Hepatocyte (in vitro differentiated cells): ENCODE measurements at regions not wholly inside any gene's neighbourhood (a gene's known extent, or its start where the extent isn't known, plus 50 kb on each side); places are given as distances from the start of the nearest gene placed in this dataset.

Experiments used
- DNase-seq: peaks from one replicate; pipeline ENCODE4 v3.0.0-alpha.2; 2016; ENCODE audit warnings: low spot score
- H2AFZ ChIP-seq: fragments of 200-600 bp; sonication (generic); 2 replicates; pipeline ENCODE4 v1.6.0; 2016; ENCODE audit warnings: antibody characterized with exemption, mild to moderate bottlenecking
- H3K27ac ChIP-seq: fragments of 200-600 bp; sonication (generic); 2 replicates; pipeline ENCODE4 v1.5.1; 2016; ENCODE audit warnings: mild to moderate bottlenecking
- H3K27me3 ChIP-seq: fragments of 200-600 bp; sonication (generic); 2 replicates; pipeline ENCODE4 v1.6.1; 2016
- H3K36me3 ChIP-seq: fragments of 200-600 bp; sonication (generic); replicated peaks from 2 replicates; pipeline ENCODE4 v1.5.1; 2016; ENCODE audit warnings: low read depth; ENCODE audit not compliant: insufficient read depth
- H3K4me1 ChIP-seq: fragments of 200-600 bp; sonication (generic); 2 replicates; pipeline ENCODE4 v1.5.1; 2016; ENCODE audit warnings: mild to moderate bottlenecking, moderate library complexity; ENCODE audit not compliant: insufficient read depth
- H3K4me2 ChIP-seq: fragments of 200-600 bp; sonication (generic); 2 replicates; pipeline ENCODE4 v1.6.0; 2016
- H3K4me3 ChIP-seq: fragments of 200-600 bp; sonication (generic); 2 replicates; pipeline ENCODE4 v1.5.1; 2016; ENCODE audit warnings: mild to moderate bottlenecking
- H3K79me2 ChIP-seq: fragments of 200-600 bp; sonication (generic); 2 replicates; pipeline ENCODE4 v1.6.0; 2017; ENCODE audit warnings: mild to moderate bottlenecking
- H3K9me2 ChIP-seq: fragments of 200-600 bp; sonication (generic); replicated peaks from 2 replicates; pipeline ENCODE4 v1.6.0; 2017; ENCODE audit warnings: mild to moderate bottlenecking; ENCODE audit not compliant: insufficient read depth
- H3K9me3 ChIP-seq: fragments of 200-600 bp; sonication (generic); 2 replicates; pipeline ENCODE4 v1.5.1; 2016; ENCODE audit warnings: low read depth, mild to moderate bottlenecking
- H4K20me1 ChIP-seq: fragments of 200-600 bp; sonication (generic); 2 replicates; pipeline ENCODE4 v1.6.0; 2016; ENCODE audit warnings: mild to moderate bottlenecking; ENCODE audit not compliant: insufficient read depth, poor library complexity, severe bottlenecking
- EZH2 ChIP-seq: fragments of 200-600 bp; sonication (generic); IDR thresholded peaks from 2 replicates; pipeline ENCODE4 v1.6.1; 2016; ENCODE audit warnings: antibody characterized with exemption, mild to moderate bottlenecking, borderline replicate concordance
- EZH2phosphoT487 ChIP-seq: fragments of 200-600 bp; sonication (generic); IDR thresholded peaks from one replicate; pipeline ENCODE4 v1.6.1; 2018; ENCODE audit warnings: antibody characterized with exemption, mild to moderate bottlenecking, low read depth, moderate library complexity; ENCODE audit not compliant: unreplicated experiment, severe bottlenecking
- WGBS: methylation state at CpG from one replicate; pipeline ENCODE4 v1.1.6; 2016; ENCODE audit warnings: low lambda C conversion rate; ENCODE audit errors: missing lambda C conversion rate; 5-methylcytosine and 5-hydroxymethylcytosine counted together
- TF ChIP-seq, protein P1 (sequence below): fragments of 200-600 bp; sonication (generic); IDR thresholded peaks from 2 replicates; pipeline ENCODE4 v1.5.1; 2016; ENCODE audit warnings: antibody characterized with exemption, mild to moderate bottlenecking; ENCODE audit not compliant: poor library complexity

DNA sequence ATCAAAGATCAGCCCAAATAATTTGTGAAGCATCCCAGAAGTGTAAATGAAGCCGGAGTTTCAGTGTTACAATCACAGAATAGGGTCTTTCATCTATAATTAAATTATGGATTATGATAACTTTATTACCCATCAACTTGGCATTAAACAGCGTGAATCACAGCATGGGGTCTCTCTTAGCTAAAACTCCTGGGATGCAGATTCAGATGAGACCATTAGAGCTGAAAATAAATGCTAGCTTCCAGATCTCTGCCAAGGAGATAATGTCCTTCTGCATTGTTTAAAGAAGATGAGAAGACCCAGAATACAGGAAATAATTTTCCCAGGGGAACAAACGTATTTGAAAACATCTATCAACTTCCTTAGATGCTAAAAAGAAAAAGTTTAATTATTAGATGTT, 546.0 kb upstream of the PCDH9 start:
- Histone ChIP-seq H3K79me2 (no peaks in the 10 kb centered on the region), H3K4me1 (no peaks in the 10 kb centered on the region), H4K20me1 (no peaks in the 10 kb centered on the region), H3K9me3 (no peaks in the 10 kb centered on the region), H3K4me2 (no peak overlapping the region), H3K4me3 (no peak overlapping the region), H2AFZ (no peak overlapping the region), H3K27ac (no peak overlapping the region), H3K27me3 (no peaks in the 10 kb centered on the region), H3K36me3 (no peaks in the 10 kb centered on the region), H3K9me2 (no peaks in the 10 kb centered on the region)
- 74% methylated on average over 3 of the region's 3 CpGs for WGBS
- TF ChIP-seq, protein P1, sequence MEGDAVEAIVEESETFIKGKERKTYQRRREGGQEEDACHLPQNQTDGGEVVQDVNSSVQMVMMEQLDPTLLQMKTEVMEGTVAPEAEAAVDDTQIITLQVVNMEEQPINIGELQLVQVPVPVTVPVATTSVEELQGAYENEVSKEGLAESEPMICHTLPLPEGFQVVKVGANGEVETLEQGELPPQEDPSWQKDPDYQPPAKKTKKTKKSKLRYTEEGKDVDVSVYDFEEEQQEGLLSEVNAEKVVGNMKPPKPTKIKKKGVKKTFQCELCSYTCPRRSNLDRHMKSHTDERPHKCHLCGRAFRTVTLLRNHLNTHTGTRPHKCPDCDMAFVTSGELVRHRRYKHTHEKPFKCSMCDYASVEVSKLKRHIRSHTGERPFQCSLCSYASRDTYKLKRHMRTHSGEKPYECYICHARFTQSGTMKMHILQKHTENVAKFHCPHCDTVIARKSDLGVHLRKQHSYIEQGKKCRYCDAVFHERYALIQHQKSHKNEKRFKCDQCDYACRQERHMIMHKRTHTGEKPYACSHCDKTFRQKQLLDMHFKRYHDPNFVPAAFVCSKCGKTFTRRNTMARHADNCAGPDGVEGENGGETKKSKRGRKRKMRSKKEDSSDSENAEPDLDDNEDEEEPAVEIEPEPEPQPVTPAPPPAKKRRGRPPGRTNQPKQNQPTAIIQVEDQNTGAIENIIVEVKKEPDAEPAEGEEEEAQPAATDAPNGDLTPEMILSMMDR: no peak
- no peak for TF ChIP-seq EZH2
- no peak for TF ChIP-seq EZH2phosphoT487
- DNase-seq: no peak

DNA sequence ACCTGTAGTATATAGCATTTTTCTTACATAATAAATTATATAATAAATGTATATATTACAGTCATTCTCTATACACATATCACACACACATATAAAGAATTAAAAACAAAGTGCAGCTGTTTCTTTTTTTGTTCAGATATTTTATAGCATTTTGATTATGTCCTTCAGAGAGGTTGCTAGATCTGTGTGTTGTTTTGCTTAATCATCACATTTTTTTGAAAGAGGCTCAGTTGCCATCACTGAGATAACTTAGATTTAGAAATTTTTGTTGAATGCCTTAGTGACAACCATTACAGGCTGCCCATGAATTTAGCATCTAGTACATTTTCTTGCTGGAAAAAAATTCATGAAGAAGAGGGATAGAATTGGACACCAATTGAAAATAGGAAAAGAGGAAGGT, 545.2 kb upstream of the PCDH9 start:
- H2AFZ ChIP-seq: no peak overlapping the region
- no peaks in the 10 kb centered on the region for H3K27me3 ChIP-seq
- TF ChIP-seq EZH2phosphoT487 (no peak), EZH2 (no peak)
- TF ChIP-seq, protein P1: no peak
- H4K20me1 ChIP-seq: no peaks in the 10 kb centered on the region
- no peaks in the 10 kb centered on the region for H3K79me2 ChIP-seq
- H3K9me3 ChIP-seq: no peaks in the 10 kb centered on the region
- H3K27ac ChIP-seq: no peak overlapping the region
- H3K4me3 ChIP-seq: no peak overlapping the region
- H3K4me2 ChIP-seq: no peak overlapping the region
- no peak for DNase-seq
- no peaks in the 10 kb centered on the region for H3K9me2 ChIP-seq
- H3K36me3 ChIP-seq: no peaks in the 10 kb centered on the region
- H3K4me1 ChIP-seq: no peaks in the 10 kb centered on the region

DNA sequence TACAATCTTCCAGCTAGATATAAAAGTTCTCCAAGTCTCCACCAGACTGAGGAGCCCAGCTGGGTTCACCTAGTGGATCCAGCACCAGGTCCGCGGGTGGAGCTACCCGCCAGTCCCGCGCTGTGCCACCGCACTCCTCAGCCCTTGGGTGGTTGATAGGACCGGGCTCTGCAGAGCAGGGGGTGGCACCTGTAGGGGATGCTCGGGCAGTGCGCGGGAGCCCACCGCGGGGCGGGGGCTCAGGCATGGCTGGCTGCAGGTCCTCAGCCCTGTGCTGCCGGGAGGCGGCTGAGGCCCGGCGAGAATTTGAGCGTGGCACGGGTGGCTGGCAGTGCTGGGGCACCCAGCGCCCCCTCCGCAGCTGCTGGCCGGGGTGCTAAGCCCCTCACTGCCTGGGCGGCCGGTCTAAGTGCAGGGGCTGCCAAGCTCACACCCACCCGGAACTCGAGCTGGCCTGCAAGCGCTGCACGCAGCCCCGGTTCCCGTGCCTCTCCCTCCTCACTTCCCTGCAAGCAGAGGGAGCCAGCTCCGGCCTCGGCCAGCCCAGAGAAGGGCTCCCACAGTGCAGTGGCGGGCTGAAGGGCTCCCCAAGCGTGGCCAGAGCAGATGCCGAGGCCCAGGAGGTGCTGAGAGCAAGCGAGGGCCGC, 542.8 kb upstream of the PCDH9 start:
- Histone ChIP-seq H3K27ac (no peak overlapping the region), H4K20me1 (no peaks in the 10 kb centered on the region), H3K9me3 (no peaks in the 10 kb centered on the region), H3K36me3 (no peaks in the 10 kb centered on the region), H3K27me3 (no peaks in the 10 kb centered on the region), H2AFZ (no peak overlapping the region), H3K9me2 (no peaks in the 10 kb centered on the region), H3K4me1 (no peaks in the 10 kb centered on the region), H3K79me2 (no peaks in the 10 kb centered on the region), H3K4me2 (no peak overlapping the region), H3K4me3 (no peak overlapping the region)
- WGBS: 97% methylated on average over 22 of the region's 37 CpGs
- DNase-seq: no peak
- TF ChIP-seq EZH2: no peak
- TF ChIP-seq, protein P1: no peak
- TF ChIP-seq EZH2phosphoT487: no peak

DNA sequence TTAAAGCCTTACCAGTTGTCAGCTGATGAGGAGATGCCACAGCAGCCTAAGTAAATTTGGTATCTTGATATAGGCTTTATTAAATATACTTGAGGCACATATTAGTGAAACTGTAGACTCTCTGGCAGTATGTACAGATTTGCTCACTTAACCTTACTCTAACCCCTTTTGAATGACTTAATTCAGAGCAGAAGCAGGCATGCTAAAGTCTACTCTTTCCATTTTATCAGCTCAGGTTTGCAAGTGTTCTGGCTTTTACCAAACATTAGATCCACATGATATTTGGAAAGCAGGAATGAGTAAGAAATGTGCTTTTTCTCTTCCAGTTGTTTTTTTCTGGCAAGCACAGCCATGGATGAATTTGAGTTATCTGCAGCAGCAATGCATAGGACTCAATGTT, 541.0 kb upstream of the PCDH9 start:
- Histone ChIP-seq H3K36me3 (no peaks in the 10 kb centered on the region), H2AFZ (no peak overlapping the region), H3K27me3 (no peaks in the 10 kb centered on the region), H3K4me3 (no peak overlapping the region), H3K9me2 (no peaks in the 10 kb centered on the region), H4K20me1 (no peaks in the 10 kb centered on the region), H3K9me3 (no peaks in the 10 kb centered on the region), H3K4me2 (no peak overlapping the region), H3K4me1 (no peaks in the 10 kb centered on the region), H3K79me2 (no peaks in the 10 kb centered on the region), H3K27ac (no peak overlapping the region)
- TF ChIP-seq, protein P1: no peak
- TF ChIP-seq EZH2phosphoT487 (no peak), EZH2 (no peak)
- no peak for DNase-seq
